ENCODE measurements at regions not wholly inside any gene's neighbourhood (a gene's known extent, or its start where the extent isn't known, plus 50 kb on each side); places are given as distances from the start of the nearest gene placed in this dataset.

GRCh38 chr20:24722586-24722985 is 226.5 kb upstream of the CST7 start:
- intact Hi-C loops (cut with DNase I; ENCODE audit: low total_unique reads): no loop called here
- no peaks in the 10 kb centered on the region for H3K36me3 ChIP-seq
- no peak overlapping the region for H3K27ac ChIP-seq
- no peak overlapping the region for H3K4me3 ChIP-seq
- 73 to 100% (median 85%) methylated on average over 1 of the region's 1 CpG for WGBS, 5 donors
- H3K9me3 ChIP-seq: no peaks in the 10 kb centered on the region
- no peak for TF ChIP-seq POLR2A (IDR thresholded peaks at IDR 0.05)
- TF ChIP-seq CTCF (IDR thresholded peaks at IDR 0.05 in 8 of 11, conservative IDR thresholded peaks at IDR 0.05 in 3 of 11): no peak
- no peak for TF ChIP-seq POLR2AphosphoS5 (IDR thresholded peaks at IDR 0.05)
- peaks cover 0 to 9% (median 0%) of the 10 kb centered on the region in 6 donors for H3K4me1 ChIP-seq
- no peak for DNase-seq
- H3K27me3 ChIP-seq (replicated peaks in 1 of 7): peaks cover 0 to 16% (median 0%) of the 10 kb centered on the region in 7 donors

- Histone ChIP-seq H3K9me3 (no peaks in the 10 kb centered on the region), H3K27ac (no peak overlapping the region), H3K27me3 (replicated peaks in 1 of 7) (peaks cover 0 to 16% (median 0%) of the 10 kb centered on the region in 7 donors), H3K4me3 (no peak overlapping the region), H3K36me3 (no peaks in the 10 kb centered on the region), H3K4me1 (peaks cover 0 to 9% (median 0%) of the 10 kb centered on the region in 6 donors)
- WGBS, 5 donors: 3 to 12% (median 8%) methylated on average over 3 of the region's 3 CpGs
- DNase-seq: no peak
- intact Hi-C loops (cut with DNase I; ENCODE audit: low total_unique reads): no loop called here
- TF ChIP-seq POLR2AphosphoS5 (IDR thresholded peaks at IDR 0.05) (no peak), POLR2A (IDR thresholded peaks at IDR 0.05) (no peak), CTCF (IDR thresholded peaks at IDR 0.05 in 8 of 11, conservative IDR thresholded peaks at IDR 0.05 in 3 of 11) (no peak)
Measured at GRCh38 chr20:24723186-24723585, 225.9 kb upstream of the CST7 start.

GRCh38 chr20:24723647-24724352 is 225.3 kb upstream of the CST7 start:
- H3K4me3 ChIP-seq: no peak overlapping the region
- TF ChIP-seq CTCF (IDR thresholded peaks at IDR 0.05 in 8 of 11, conservative IDR thresholded peaks at IDR 0.05 in 3 of 11) (no peak), POLR2AphosphoS5 (IDR thresholded peaks at IDR 0.05) (no peak), POLR2A (IDR thresholded peaks at IDR 0.05) (no peak)
- no peak for DNase-seq
- H3K27ac ChIP-seq: no peak overlapping the region
- H3K27me3 ChIP-seq (replicated peaks in 1 of 7): peaks cover 0 to 16% (median 0%) of the 10 kb centered on the region in 7 donors
- peaks cover 0 to 9% (median 0%) of the 10 kb centered on the region in 6 donors for H3K4me1 ChIP-seq
- 48 to 59% (median 53%) methylated on average over 13 of the region's 13 CpGs for WGBS, 5 donors
- H3K9me3 ChIP-seq: no peaks in the 10 kb centered on the region
- H3K36me3 ChIP-seq: no peaks in the 10 kb centered on the region
- intact Hi-C loops (cut with DNase I; ENCODE audit: low total_unique reads): no loop called here

- 89 to 96% (median 92%) methylated on average over 5 of the region's 5 CpGs for WGBS, 5 donors
- Histone ChIP-seq H3K9me3 (no peaks in the 10 kb centered on the region), H3K4me1 (peaks cover 0 to 9% (median 0%) of the 10 kb centered on the region in 6 donors), H3K36me3 (no peaks in the 10 kb centered on the region), H3K4me3 (no peak overlapping the region), H3K27ac (no peak overlapping the region), H3K27me3 (replicated peaks in 1 of 7) (peaks cover 0 to 16% (median 0%) of the 10 kb centered on the region in 7 donors)
- intact Hi-C loops (cut with DNase I; ENCODE audit: low total_unique reads): no loop called here
- no peak for TF ChIP-seq POLR2A (IDR thresholded peaks at IDR 0.05)
- no peak for TF ChIP-seq POLR2AphosphoS5 (IDR thresholded peaks at IDR 0.05)
- no peak for TF ChIP-seq CTCF (IDR thresholded peaks at IDR 0.05 in 8 of 11, conservative IDR thresholded peaks at IDR 0.05 in 3 of 11)
- no peak for DNase-seq
Measured at GRCh38 chr20:24724982-24725533, 224.0 kb upstream of the CST7 start.
